HL-60 (cell line): ENCODE measurements at regions not wholly inside any gene's neighbourhood (a gene's known extent, or its start where the extent isn't known, plus 50 kb on each side); places are given as distances from the start of the nearest gene placed in this dataset.

ENCODE experiments used
- DNase-seq, 2 experiments: peaks; one replicate each; pipeline ENCODE4 v3.0.0-alpha.2; 2010 to 2020; ENCODE audit warnings: low read depth in 1 of 2, low spot score in 1 of 2
- H3K27ac ChIP-seq: fragments of 250-450 bp; sonication (Bioruptor Pico); replicated peaks from 2 replicates; pipeline ENCODE4 v1.5.1; 2020; ENCODE audit warnings: mild to moderate bottlenecking, moderate library complexity
- H3K27me3 ChIP-seq: fragments of 250-450 bp; sonication (Bioruptor Pico); 2 replicates; pipeline ENCODE4 v1.5.1; 2021; ENCODE audit warnings: mild to moderate bottlenecking, moderate library complexity; ENCODE audit not compliant: insufficient read depth, poor library complexity, severe bottlenecking
- H3K4me3 ChIP-seq: replicated peaks from 2 replicates; pipeline ENCODE4 v1.5.1; 2011; ENCODE audit warnings: mild to moderate bottlenecking, control low read depth, low read length; ENCODE audit not compliant: insufficient read depth
- CTCF ChIP-seq: IDR thresholded peaks from one replicate; pipeline ENCODE4 v1.5.1; 2011; ENCODE audit warnings: low read length, control low read depth, inconsistent platforms; ENCODE audit not compliant: insufficient read depth
- GABPA ChIP-seq: IDR thresholded peaks from 2 replicates; pipeline ENCODE4 v1.6.1; 2012; ENCODE audit warnings: low read depth
- POLR2AphosphoS5 ChIP-seq: IDR thresholded peaks from 2 replicates; pipeline ENCODE4 v1.6.1; 2012; ENCODE audit warnings: low read depth
- REST ChIP-seq: IDR thresholded peaks from 2 replicates; pipeline ENCODE4 v1.6.1; 2012; ENCODE audit warnings: low read depth; ENCODE audit not compliant: insufficient replicate concordance
- SPI1 ChIP-seq: IDR thresholded peaks from 2 replicates; pipeline ENCODE4 v1.6.1; 2012; ENCODE audit warnings: low read depth, mild to moderate bottlenecking, borderline replicate concordance

DNA sequence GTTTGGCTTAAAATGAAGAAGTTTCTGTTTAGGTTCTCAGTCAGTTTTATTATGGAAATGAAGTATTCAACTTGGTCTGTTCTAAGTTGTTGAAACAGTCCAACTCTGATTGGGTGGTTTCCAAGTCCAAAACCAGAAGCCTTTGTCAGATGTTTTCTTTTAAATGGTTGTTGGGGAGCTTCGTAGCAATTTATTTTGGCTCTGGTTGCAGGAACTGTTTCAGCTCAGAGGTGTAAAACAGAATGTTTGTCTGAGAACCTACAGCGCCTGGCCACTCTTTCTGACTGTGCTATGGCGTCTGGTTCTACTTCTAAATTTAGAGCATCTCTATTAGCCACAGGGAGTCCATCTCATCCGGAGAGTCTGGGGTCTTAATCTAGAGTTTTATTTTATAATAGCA is 582.6 kb upstream of the TMPRSS15 start:
- no peak for TF ChIP-seq POLR2AphosphoS5
- no peak for TF ChIP-seq GABPA
- no peak for TF ChIP-seq REST
- no peak for TF ChIP-seq SPI1
- no peak for TF ChIP-seq CTCF
- Histone ChIP-seq H3K4me3 (no peak overlapping the region), H3K27ac (no peak overlapping the region), H3K27me3 (no peaks in the 10 kb centered on the region)
- no peak for DNase-seq

DNA sequence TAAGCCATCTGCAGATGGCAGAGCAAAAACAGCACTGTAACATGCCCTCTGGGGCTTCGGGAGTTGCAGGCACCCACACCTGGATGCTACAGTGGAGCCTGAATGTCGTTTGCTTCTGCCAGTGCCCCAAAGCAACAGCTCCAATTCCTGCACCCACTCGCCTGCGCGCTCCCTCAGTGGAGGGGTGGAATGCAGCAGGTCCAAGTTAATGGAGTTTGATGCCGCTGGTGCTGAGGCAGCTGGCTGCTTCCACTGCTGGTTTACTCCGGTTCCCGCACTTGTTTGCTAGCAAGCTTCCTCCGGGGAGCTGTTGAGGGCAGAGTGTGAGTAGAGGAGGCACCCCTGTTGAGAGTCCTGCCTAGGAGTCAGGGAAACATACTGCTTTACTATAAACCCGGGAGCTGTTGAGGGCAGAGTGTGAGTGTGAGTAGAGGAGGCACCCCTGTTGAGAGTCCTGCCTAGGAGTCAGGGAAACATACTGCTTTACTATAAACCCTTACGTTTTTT is 584.0 kb upstream of the TMPRSS15 start:
- Histone ChIP-seq H3K27me3 (no peaks in the 10 kb centered on the region), H3K4me3 (no peak overlapping the region), H3K27ac (no peak overlapping the region)
- DNase-seq = no peak
- TF ChIP-seq REST = no peak

- no peak for DNase-seq
- Histone ChIP-seq H3K27me3 (no peaks in the 10 kb centered on the region), H3K27ac (no peak overlapping the region), H3K4me3 (no peak overlapping the region)
- TF ChIP-seq GABPA (no peak), POLR2AphosphoS5 (no peak), CTCF (no peak)
These were observed 586.4 kb upstream of the TMPRSS15 start for GRCh38 chr21:18989953-18990495.

- no peak for DNase-seq
- Histone ChIP-seq H3K27ac (no peak overlapping the region), H3K4me3 (no peak overlapping the region), H3K27me3 (no peaks in the 10 kb centered on the region)
- TF ChIP-seq GABPA (no peak), REST (no peak), CTCF (no peak), SPI1 (no peak), POLR2AphosphoS5 (no peak)
These were observed 588.3 kb upstream of the TMPRSS15 start for GRCh38 chr21:18991846-18992245.
